ENCODE measurements at regions not wholly inside any gene's neighbourhood (a gene's known extent, or its start where the extent isn't known, plus 50 kb on each side); places are given as distances from the start of the nearest gene placed in this dataset.

DNA sequence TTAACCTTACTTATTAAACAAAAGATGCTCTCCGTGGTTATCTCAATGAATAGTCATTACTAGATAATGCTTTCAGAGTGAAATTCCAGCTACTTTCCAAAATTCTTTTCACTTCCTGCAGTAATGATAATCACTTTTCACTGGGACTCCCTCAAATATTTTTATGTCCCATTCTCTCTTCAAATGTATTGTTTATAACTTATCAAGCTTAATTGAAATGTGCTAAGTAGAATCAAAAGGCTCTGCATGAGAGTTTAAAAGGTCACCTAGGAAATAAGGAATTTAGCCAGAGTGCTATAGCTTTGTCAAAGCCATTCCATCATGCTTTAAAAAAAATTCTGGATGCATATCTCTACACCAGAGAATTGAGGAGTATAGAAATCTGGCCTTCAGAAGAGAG lies 106.4 kb downstream of the ODF2L start:
- intact Hi-C loops (cut with micrococcal nuclease) (no loop called here), dilution Hi-C loops (cut with MboI; ENCODE audit: extremely low pct_ligation_motif_present, low sequenced_read_pairs) (no loop called here)
- Histone ChIP-seq H3K27me3 (ENCODE audit: control insufficient read depth in 2 of 2, insufficient read depth in 2 of 2, low read length in 2 of 2) (peaks cover 0 to 2% of the 10 kb centered on the region in 2 experiments), H3K4me2 (ENCODE audit: insufficient read depth, low read length) (no peak overlapping the region), H3K4me1 (ENCODE audit: control insufficient read depth, extremely low read depth, insufficient read depth, low read length) (no peaks in the 10 kb centered on the region), H3K36me3 (ENCODE audit: control insufficient read depth in 2 of 2, extremely low read depth in 1 of 2, insufficient read depth in 2 of 2, low read length in 2 of 2) (no peaks in the 10 kb centered on the region), H3K79me2 (ENCODE audit: control insufficient read depth, insufficient read depth, low read length) (no peaks in the 10 kb centered on the region), H3K27ac (ENCODE audit: insufficient read depth, low read depth, low read length) (no peak overlapping the region), H3K9me1 (replicated peaks; ENCODE audit: control insufficient read depth, extremely low read depth, insufficient read depth, low read length) (no peaks in the 10 kb centered on the region), H4K20me1 (replicated peaks; ENCODE audit: control insufficient read depth, extremely low read depth, insufficient read depth, low read length) (no peaks in the 10 kb centered on the region), H3K9me3 (replicated peaks; ENCODE audit: control insufficient read depth, insufficient read depth, low read length) (no peaks in the 10 kb centered on the region), H2AFZ (ENCODE audit: low read depth, low read length) (no peak overlapping the region), H3K9ac (replicated peaks; ENCODE audit: extremely low read depth, insufficient read depth, low read length) (no peak overlapping the region), H3K4me3 (replicated peaks in 1 of 3; ENCODE audit: insufficient read depth in 1 of 3, low read depth in 1 of 3, low read length in 3 of 3) (no peak overlapping the region)
- DNase-seq (ENCODE audit: low read depth, low spot score) (no peak), FAIRE-seq (no peak)
- POLR2A ChIA-PET, result no interaction called here
- CTCF ChIA-PET, result no interaction called here
- TF ChIP-seq JUN (IDR thresholded peaks at IDR 0.05; ENCODE audit: borderline replicate concordance, insufficient read depth, insufficient read length, low read depth) (no peak), POLR2AphosphoS5 (IDR thresholded peaks at IDR 0.05; ENCODE audit: insufficient read depth, low read depth, low read length) (no peak), GATA2 (IDR thresholded peaks at IDR 0.05; ENCODE audit: insufficient read depth, insufficient read length, low read depth, low read length) (no peak), FOS (IDR thresholded peaks at IDR 0.05; ENCODE audit: borderline replicate concordance, insufficient read depth, low read length) (no peak), MYC (IDR thresholded peaks at IDR 0.05; ENCODE audit: low read depth, low read length) (no peak), EZH2 (IDR thresholded peaks at IDR 0.05; ENCODE audit: borderline replicate concordance, low read depth, low read length, severe bottlenecking) (no peak)
- TF ChIP-seq, protein P1, sequence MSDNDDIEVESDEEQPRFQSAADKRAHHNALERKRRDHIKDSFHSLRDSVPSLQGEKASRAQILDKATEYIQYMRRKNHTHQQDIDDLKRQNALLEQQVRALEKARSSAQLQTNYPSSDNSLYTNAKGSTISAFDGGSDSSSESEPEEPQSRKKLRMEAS (IDR thresholded peaks at IDR 0.05; ENCODE audit: insufficient read depth, insufficient read length), result no peak
- TF ChIP-seq, protein P2, sequence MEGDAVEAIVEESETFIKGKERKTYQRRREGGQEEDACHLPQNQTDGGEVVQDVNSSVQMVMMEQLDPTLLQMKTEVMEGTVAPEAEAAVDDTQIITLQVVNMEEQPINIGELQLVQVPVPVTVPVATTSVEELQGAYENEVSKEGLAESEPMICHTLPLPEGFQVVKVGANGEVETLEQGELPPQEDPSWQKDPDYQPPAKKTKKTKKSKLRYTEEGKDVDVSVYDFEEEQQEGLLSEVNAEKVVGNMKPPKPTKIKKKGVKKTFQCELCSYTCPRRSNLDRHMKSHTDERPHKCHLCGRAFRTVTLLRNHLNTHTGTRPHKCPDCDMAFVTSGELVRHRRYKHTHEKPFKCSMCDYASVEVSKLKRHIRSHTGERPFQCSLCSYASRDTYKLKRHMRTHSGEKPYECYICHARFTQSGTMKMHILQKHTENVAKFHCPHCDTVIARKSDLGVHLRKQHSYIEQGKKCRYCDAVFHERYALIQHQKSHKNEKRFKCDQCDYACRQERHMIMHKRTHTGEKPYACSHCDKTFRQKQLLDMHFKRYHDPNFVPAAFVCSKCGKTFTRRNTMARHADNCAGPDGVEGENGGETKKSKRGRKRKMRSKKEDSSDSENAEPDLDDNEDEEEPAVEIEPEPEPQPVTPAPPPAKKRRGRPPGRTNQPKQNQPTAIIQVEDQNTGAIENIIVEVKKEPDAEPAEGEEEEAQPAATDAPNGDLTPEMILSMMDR (IDR thresholded peaks at IDR 0.05; ENCODE audit: extremely low read depth in 1 of 2, insufficient read depth in 1 of 2, low read depth in 1 of 2, low read length in 2 of 2), result no peak
- BruUV-seq (replicated peaks), result no TSS peak

All from endothelial cell of umbilical vein (primary cell).